Activated naive CD4-positive, alpha-beta T cell treated with anti-CD3 and anti-CD28 coated beads for 36 hours (primary cell): ENCODE measurements at regions not wholly inside any gene's neighbourhood (a gene's known extent, or its start where the extent isn't known, plus 50 kb on each side); places are given as distances from the start of the nearest gene placed in this dataset.

Experiments used
- CTCF ChIA-PET: fragments of 350-600 bp; sonication (Branson Sonifier 250); formaldehyde crosslinking; loops from one replicate; lab custom pipeline; 2021; ENCODE audit warnings: antibody characterized with exemption; lab: Charles Lee
- DNase-seq: peaks from one replicate; pipeline ENCODE4 v3.0.0-alpha.2; 2020
- H3K27ac Mint-ChIP-seq: one replicate; pipeline ENCODE4 v1.8.0; 2021; ENCODE audit warnings: mild to moderate bottlenecking, mixed read lengths
- H3K27me3 Mint-ChIP-seq: one replicate; pipeline ENCODE4 v1.8.0; 2021; ENCODE audit warnings: low read depth, mixed read lengths
- H3K36me3 Mint-ChIP-seq: one replicate; pipeline ENCODE4 v1.8.0; 2021; ENCODE audit warnings: low read depth, mixed read lengths
- H3K4me1 Mint-ChIP-seq: one replicate; pipeline ENCODE4 v1.8.0; 2021; ENCODE audit warnings: low read depth, mixed read lengths
- H3K4me3 Mint-ChIP-seq: one replicate; pipeline ENCODE4 v1.8.0; 2021; ENCODE audit warnings: mild to moderate bottlenecking, moderate library complexity, mixed read lengths
- H3K9me3 Mint-ChIP-seq: one replicate; pipeline ENCODE4 v1.8.0; 2021; ENCODE audit warnings: mixed read lengths
- intact Hi-C: fragments of 100-400 bp; cut with micrococcal nuclease; formaldehyde crosslinking; loops from one replicate; pipeline ENCODE4 v1.15.1; 2023

DNA sequence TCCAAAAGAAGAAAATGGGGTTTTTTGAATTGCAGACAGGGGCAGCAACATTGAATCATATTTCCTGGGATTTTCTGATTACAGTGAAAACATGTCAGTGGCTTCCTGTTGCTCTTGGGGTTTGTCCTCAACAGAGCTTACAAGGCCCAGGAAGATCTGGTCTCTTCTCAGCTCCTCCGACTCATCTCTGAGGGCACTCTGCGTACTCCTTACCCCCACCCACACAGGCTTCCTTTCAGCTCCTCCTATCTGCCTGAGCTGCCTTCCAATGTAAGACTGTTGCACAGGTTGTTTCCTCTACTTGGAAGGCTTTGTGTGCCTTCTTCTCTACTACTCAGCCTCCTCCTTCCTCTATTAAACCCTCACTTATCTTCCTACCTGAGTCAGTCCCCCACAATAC, 245.1 kb upstream of the MEF2C start:
- intact Hi-C loops = no loop called here
- H3K9me3 Mint-ChIP-seq = no peaks in the 10 kb centered on the region
- H3K27me3 Mint-ChIP-seq = no peaks in the 10 kb centered on the region
- CTCF ChIA-PET = no interaction called here
- no peak for DNase-seq
- H3K4me1 Mint-ChIP-seq = no peaks in the 10 kb centered on the region
- H3K36me3 Mint-ChIP-seq = no peaks in the 10 kb centered on the region
- H3K4me3 Mint-ChIP-seq = no peak overlapping the region
- no peak overlapping the region for H3K27ac Mint-ChIP-seq

DNA sequence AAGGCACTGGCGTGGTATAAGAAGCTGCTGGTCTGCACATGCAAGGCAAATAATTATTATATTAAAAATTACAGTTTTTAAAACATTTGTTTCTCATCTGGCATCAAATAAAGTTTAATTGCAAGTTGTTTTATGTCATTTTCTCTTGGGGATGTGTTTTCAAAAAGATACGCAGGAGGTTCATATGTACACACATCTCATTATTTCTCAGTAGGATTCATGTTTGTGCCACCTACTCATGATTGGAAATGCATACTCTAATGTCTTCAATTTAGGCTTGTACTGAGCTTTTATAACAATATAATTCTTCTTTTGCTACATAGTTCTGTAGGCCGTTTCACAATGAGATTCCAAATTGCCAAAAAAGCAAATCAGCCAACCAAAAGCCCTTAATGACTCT, 244.2 kb upstream of the MEF2C start:
- H3K4me1 Mint-ChIP-seq = no peaks in the 10 kb centered on the region
- CTCF ChIA-PET = no interaction called here
- no peak overlapping the region for H3K4me3 Mint-ChIP-seq
- H3K36me3 Mint-ChIP-seq = no peaks in the 10 kb centered on the region
- DNase-seq = no peak
- no peaks in the 10 kb centered on the region for H3K9me3 Mint-ChIP-seq
- H3K27me3 Mint-ChIP-seq = no peaks in the 10 kb centered on the region
- H3K27ac Mint-ChIP-seq = no peak overlapping the region
- intact Hi-C loops = no loop called here

DNA sequence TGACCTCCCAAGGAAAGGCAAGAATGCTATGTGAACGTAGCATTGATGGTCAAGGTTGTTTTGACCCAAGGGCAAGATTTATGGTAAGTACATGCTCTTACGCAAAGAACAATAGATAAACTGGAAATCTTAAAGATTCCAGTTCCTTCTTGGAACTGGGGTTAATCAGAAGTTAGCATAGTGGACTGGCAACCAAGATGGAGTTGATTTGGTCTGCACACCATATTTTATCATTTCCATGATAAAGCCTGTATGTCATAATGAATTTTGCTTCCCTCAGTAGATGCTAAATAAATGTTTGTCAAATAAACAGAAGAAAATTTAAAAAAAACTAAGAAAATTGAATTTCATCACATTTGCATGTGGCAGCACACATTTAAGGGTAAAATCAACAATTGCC, 242.4 kb upstream of the MEF2C start:
- CTCF ChIA-PET = no interaction called here
- Mint-ChIP-seq H3K4me1 (no peaks in the 10 kb centered on the region), H3K27ac (no peak overlapping the region), H3K4me3 (no peak overlapping the region), H3K36me3 (no peaks in the 10 kb centered on the region), H3K9me3 (no peaks in the 10 kb centered on the region), H3K27me3 (no peaks in the 10 kb centered on the region)
- no peak for DNase-seq
- intact Hi-C loops = no loop called here

DNA sequence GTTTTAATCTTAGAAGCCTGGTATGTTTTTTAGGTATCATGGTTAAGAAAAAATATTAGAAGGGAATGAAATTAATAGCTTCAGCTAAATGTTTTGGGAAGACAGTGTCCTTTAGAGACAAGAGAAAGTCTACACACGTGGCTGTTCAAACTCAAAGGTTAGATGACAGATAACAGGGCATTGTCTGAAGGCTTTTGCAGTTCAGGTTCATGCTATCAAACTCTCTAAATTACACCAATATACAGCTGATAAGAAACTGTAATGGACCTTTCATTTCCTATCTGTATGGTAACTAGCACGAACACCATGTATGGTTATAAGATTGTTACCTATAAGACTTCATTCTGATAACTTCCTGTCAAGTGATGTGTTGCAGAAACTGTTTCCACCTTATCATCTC, 240.6 kb upstream of the MEF2C start:
- Mint-ChIP-seq H3K27ac (no peak overlapping the region), H3K36me3 (no peaks in the 10 kb centered on the region), H3K9me3 (no peaks in the 10 kb centered on the region)

DNA sequence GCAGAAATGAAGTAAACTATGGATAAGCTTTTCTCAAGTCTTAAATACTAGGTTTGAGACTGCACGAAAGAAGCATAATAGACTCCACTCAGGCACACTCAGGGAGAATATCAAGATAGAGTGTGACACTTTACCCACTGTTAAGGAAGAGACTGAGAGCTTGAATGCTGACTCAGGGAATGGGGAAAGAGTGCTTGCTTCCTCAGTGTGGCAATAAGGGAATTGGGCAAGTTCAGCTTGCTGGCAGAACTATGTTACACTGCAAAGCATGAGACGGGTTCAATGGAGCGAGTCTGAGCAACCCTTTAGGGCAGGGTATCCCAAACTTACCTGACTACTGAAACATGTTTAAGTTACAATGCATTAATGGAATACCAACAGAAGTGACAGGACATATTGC, 237.7 kb upstream of the MEF2C start:
- Mint-ChIP-seq H3K4me1 (no peaks in the 10 kb centered on the region), H3K36me3 (no peaks in the 10 kb centered on the region), H3K27me3 (no peaks in the 10 kb centered on the region), H3K9me3 (no peaks in the 10 kb centered on the region), H3K27ac (no peak overlapping the region), H3K4me3 (no peak overlapping the region)
- no peak for DNase-seq
- intact Hi-C loops = no loop called here
- CTCF ChIA-PET = no interaction called here

More for the DNA sequence above, 240.6 kb upstream of the MEF2C start:
- intact Hi-C loops = no loop called here
- no peak for DNase-seq
- Mint-ChIP-seq H3K27me3 (no peaks in the 10 kb centered on the region), H3K4me1 (no peaks in the 10 kb centered on the region), H3K4me3 (no peak overlapping the region)
- CTCF ChIA-PET = no interaction called here

DNA sequence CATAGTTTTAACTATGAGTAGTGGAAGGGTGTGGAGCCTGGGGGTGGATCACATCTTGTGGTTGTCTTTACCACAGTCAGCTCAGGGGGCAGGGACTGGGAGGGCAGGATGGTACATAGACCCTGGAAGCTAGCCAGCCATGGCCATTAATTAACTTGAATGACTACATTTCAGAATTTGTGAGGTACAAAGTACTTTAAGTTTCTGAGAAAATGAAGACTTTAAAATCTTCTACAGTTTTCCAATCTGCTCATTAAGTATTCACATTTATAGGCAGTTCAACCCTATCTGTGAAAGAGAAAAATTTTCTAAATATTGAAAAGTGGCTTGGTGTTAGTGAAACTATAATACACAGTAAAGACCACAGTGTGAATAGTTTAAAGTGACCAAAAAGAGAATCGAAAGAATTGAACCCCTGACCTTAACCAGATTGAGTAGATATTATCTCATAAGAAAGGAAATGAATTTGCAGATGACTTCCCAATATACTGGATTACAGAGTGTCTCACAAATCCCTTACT, 234.2 kb upstream of the MEF2C start:
- intact Hi-C loops = no loop called here
- Mint-ChIP-seq H3K9me3 (no peaks in the 10 kb centered on the region), H3K27ac (no peak overlapping the region), H3K4me1 (no peaks in the 10 kb centered on the region), H3K27me3 (no peaks in the 10 kb centered on the region), H3K36me3 (no peaks in the 10 kb centered on the region), H3K4me3 (no peak overlapping the region)
- DNase-seq = no peak
- CTCF ChIA-PET = no interaction called here

DNA sequence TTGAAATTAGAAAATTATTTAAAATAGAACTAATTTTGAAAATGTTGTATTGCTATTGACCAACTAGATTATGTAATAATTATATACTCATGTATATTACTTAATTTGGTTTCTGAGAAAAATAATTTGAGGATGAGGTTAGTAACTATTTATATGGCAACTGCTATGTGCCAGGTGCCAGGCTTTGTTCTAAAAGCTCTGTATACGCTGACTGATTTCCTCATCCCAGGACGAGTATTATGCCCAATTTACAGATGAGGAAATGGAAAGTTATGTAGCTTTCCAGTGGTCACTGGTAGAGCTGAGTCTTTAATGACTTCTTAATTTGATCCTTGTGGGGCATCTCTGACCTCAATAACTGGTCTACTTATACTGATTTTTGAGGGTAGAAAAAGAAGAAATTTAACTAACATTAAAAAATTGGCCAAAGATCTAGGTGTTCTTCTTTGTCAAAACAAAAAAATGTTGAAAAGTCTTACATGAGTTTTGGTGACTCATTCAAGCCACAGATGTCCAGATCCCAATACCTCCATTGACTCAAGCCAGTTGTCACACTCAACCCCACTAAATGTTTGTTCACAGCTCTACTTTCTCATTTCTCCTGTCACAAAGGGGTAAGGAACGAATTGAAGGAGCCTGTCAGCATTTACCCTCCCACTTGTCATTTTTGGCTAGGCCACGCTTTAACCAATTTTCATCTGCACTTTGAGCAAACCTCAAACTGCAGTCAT, 228.1 kb upstream of the MEF2C start:
- DNase-seq = no peak
- Mint-ChIP-seq H3K27me3 (no peaks in the 10 kb centered on the region), H3K4me3 (no peak overlapping the region), H3K36me3 (no peaks in the 10 kb centered on the region), H3K27ac (no peak overlapping the region), H3K9me3 (peaks cover 1% of the 10 kb centered on the region), H3K4me1 (no peaks in the 10 kb centered on the region)
- intact Hi-C loops = no loop called here
- CTCF ChIA-PET = no interaction called here

DNA sequence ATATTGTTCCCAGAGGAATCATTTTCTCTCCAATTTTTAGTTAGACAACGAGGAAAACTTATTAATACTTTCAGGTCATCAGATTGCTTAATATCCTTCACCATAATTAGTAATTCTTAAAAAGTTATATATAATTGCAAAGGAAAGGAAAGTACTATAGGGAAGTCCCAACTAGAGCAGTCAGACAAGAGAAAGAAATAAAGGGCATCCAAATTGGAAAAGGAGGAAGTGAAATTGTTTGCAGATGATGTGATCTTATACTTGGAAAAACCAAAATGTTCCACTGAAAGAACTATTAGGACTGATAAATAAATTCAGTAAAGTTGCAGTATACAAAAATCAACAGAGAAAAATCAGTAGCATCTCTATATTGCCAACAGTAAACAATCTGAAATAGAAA, 223.5 kb upstream of the MEF2C start:
- intact Hi-C loops = no loop called here
- Mint-ChIP-seq H3K36me3 (no peaks in the 10 kb centered on the region), H3K4me1 (no peaks in the 10 kb centered on the region), H3K27ac (no peak overlapping the region), H3K4me3 (no peak overlapping the region), H3K9me3 (peaks cover 1% of the 10 kb centered on the region), H3K27me3 (no peaks in the 10 kb centered on the region)
- CTCF ChIA-PET = no interaction called here
- DNase-seq = no peak

DNA sequence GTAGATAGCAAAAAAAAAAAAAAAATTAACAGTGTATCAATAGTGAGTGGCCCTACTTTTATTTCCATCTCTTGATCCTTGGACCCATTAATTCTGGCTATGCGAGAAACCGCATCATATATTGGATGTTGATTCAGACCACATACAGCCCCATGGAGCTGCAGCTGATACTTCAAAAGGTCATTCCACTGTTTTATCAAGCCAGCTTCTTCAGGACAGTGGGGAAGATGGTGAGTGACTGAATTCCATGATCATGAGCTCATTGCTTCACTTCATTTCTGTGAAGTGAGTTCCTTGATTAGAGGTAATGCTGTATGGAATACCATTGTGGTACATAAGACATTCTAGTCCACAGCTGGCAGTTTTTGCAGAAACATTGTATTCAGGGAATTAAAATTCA, 222.9 kb upstream of the MEF2C start:
- no peak overlapping the region for H3K4me3 Mint-ChIP-seq
- no peaks in the 10 kb centered on the region for H3K4me1 Mint-ChIP-seq
- no peak for DNase-seq
- H3K27ac Mint-ChIP-seq = no peak overlapping the region
- H3K27me3 Mint-ChIP-seq = no peaks in the 10 kb centered on the region
- H3K9me3 Mint-ChIP-seq = peaks cover 1% of the 10 kb centered on the region
- CTCF ChIA-PET = no interaction called here
- intact Hi-C loops = no loop called here
- H3K36me3 Mint-ChIP-seq = no peaks in the 10 kb centered on the region

DNA sequence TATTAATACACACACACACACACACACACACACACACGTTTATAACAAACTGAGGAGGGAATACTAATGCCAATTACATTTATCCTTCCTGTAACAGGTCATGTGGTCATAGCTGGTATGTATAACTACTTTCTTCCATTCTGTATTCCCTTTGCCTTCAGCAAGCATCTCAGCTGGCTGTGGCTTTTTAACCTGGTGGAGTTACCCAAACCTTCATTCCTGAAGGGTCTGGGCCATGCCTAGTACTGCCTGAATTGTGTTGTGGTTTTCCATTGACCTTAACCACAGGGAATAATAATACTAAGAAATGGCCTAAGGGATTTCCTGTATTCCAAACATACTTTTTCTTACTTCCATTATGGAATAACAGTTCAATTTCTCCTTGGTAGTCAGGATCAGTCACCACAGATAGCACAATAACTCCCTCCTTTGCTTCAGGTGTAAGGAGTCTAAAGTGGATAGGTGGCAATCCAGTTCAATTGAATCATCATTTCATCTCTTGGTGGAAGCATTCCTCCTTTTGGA, 222.2 kb upstream of the MEF2C start:
- CTCF ChIA-PET = interaction anchor here (0.7 kb wide), 1 partner anchor 378 kb away, joined by 3 read pairs; no protein-coding TSS in a partner anchor
- intact Hi-C loops = no loop called here
- H3K4me1 Mint-ChIP-seq = no peaks in the 10 kb centered on the region
- peaks cover 1% of the 10 kb centered on the region for H3K9me3 Mint-ChIP-seq
- H3K36me3 Mint-ChIP-seq = no peaks in the 10 kb centered on the region
- no peaks in the 10 kb centered on the region for H3K27me3 Mint-ChIP-seq
- no peak overlapping the region for H3K27ac Mint-ChIP-seq
- DNase-seq = no peak
- H3K4me3 Mint-ChIP-seq = no peak overlapping the region

DNA sequence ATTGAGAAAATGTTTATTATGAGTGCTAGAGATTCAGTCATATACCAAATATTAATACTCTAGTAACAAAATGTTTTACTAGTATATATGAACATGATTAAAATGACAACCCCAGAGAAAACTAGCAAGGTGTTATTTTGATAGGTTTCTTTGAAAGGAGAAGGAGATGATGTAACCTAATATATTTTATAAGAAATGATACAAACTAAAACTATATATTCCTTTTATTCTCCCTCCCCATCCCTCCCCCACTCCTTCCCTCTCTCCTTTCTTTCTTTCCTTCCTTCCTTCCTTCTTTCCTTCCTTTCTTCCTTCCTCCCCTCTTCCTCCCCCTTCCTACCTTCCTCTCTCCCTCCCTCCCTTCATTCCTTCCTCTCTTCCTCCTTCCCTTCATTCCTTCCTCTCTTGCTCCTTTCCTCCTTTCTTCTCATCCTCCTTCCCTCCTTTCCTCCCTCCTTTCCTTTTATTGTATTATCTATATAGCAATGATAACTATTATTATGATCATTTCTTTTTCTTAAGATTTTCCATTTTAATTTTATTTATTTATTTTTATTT, 215.3 kb upstream of the MEF2C start:
- Mint-ChIP-seq H3K4me1 (peaks cover 2% of the 10 kb centered on the region), H3K27me3 (no peaks in the 10 kb centered on the region), H3K36me3 (no peaks in the 10 kb centered on the region), H3K27ac (no peak overlapping the region), H3K4me3 (no peak overlapping the region), H3K9me3 (peaks cover 3% of the 10 kb centered on the region)
- CTCF ChIA-PET = no interaction called here
- DNase-seq = no peak
- intact Hi-C loops = no loop called here

DNA sequence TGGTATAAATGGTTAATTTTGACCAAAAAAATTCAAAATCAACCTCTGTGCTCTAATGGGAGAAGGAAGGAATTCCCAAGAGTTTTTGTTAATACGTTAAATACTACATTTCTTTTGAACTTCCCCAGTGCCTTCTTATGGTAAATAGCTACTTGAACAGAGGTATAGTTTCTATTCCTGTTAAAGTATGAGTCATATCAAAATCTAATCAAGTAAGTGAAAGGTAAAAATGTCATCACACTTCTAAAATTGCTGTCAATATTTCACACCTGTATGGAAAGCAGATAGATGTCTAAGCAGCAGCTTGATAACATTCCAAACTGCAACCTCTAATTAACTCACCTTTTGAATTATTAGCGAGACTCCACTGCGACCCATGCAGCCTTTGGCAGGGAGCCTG, 214.1 kb upstream of the MEF2C start:
- no peak overlapping the region for H3K27ac Mint-ChIP-seq
- no peaks in the 10 kb centered on the region for H3K36me3 Mint-ChIP-seq
- intact Hi-C loops = no loop called here
- H3K4me1 Mint-ChIP-seq = peaks cover 2% of the 10 kb centered on the region
- no peak for DNase-seq
- no peak overlapping the region for H3K4me3 Mint-ChIP-seq
- H3K27me3 Mint-ChIP-seq = no peaks in the 10 kb centered on the region
- CTCF ChIA-PET = no interaction called here
- peaks cover 5% of the 10 kb centered on the region for H3K9me3 Mint-ChIP-seq

DNA sequence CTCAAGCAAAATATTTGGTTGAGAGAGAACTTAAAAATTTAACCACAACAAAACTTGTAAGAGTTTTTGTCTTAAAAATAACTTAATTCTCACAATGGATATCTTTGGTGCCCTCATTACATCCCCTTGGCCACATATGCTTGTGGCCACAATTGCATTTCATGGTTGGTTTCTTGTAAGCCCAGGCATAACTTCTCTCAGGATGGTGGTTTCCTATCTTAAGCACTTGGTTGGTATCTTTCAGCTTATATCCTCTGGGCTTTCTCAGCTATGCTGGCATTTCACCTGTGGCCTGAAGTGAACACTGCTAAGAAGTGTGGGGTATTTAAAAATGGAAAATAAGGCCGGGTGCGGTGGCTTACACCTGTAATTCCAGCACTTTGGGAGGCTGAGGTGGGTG, 212.4 kb upstream of the MEF2C start:
- Mint-ChIP-seq H3K27ac (no peak overlapping the region), H3K4me1 (peaks cover 2% of the 10 kb centered on the region), H3K36me3 (no peaks in the 10 kb centered on the region), H3K27me3 (no peaks in the 10 kb centered on the region), H3K9me3 (peaks cover 5% of the 10 kb centered on the region), H3K4me3 (no peak overlapping the region)
- CTCF ChIA-PET = interaction anchor here (1.4 kb wide), 1 partner anchor 368 kb away, joined by 3 read pairs; no protein-coding TSS in a partner anchor
- intact Hi-C loops = no loop called here
- no peak for DNase-seq
